H1 (cell line): ENCODE measurements at regions not wholly inside any gene's neighbourhood (a gene's known extent, or its start where the extent isn't known, plus 50 kb on each side); places are given as distances from the start of the nearest gene placed in this dataset.

Experiments used
- CTCF ChIA-PET: fragments of 300-600 bp; sonication (Branson Sonifier 250); formaldehyde crosslinking; loops from one replicate; lab custom pipeline; 2021; ENCODE audit not compliant: partially characterized antibody; lab: Charles Lee
- POLR2A ChIA-PET: fragments of 300-600 bp; sonication (Branson Sonifier 250); formaldehyde crosslinking; loops from one replicate; lab custom pipeline; 2021; ENCODE audit warnings: inconsistent platforms; ENCODE audit not compliant: partially characterized antibody; lab: Charles Lee
- DNase-seq, 2 experiments: peaks; one replicate each; pipeline versions ENCODE4 v3.0.0 to v3.0.0-alpha.2; 2010 to 2022; ENCODE audit warnings: low spot score in 2 of 2, low read depth in 1 of 2, mixed read lengths in 1 of 2
- FAIRE-seq: peaks from 2 replicates; lab custom pipeline; 2011; peaks lifted over from hg19 to GRCh38; lab: Jason Lieb, UNC
- H2AFZ ChIP-seq: 2 replicates; pipeline ENCODE4 v1.8.1; 2012; ENCODE audit warnings: low read length, inconsistent platforms
- H2AK5ac ChIP-seq: 2 replicates; pipeline ENCODE4 v1.6.1; 2013; ENCODE audit warnings: low read depth, low read length
- H2BK120ac ChIP-seq: replicated peaks from 2 replicates; pipeline ENCODE3; 2013; ENCODE audit warnings: low read depth, low read length, inconsistent platforms
- H2BK12ac ChIP-seq: 2 replicates; pipeline ENCODE4 v1.6.1; 2013; ENCODE audit warnings: low read depth, low read length
- H2BK15ac ChIP-seq: 2 replicates; pipeline ENCODE4 v1.6.1; 2013; ENCODE audit warnings: low read length
- H2BK20ac ChIP-seq: 2 replicates; pipeline ENCODE4 v1.6.1; 2013; ENCODE audit warnings: low read length
- H2BK5ac ChIP-seq: 2 replicates; pipeline ENCODE4 v1.6.1; 2013; ENCODE audit warnings: low read depth, low read length
- H3K14ac ChIP-seq: 2 replicates; pipeline ENCODE4 v1.6.1; 2013; ENCODE audit warnings: inconsistent platforms; ENCODE audit not compliant: insufficient read length
- H3K18ac ChIP-seq: 2 replicates; pipeline ENCODE4 v1.6.1; 2013; ENCODE audit warnings: low read length; ENCODE audit errors: extremely low read depth
- H3K23ac ChIP-seq: 2 replicates; pipeline ENCODE4 v1.6.1; 2013; ENCODE audit warnings: inconsistent platforms; ENCODE audit not compliant: insufficient read length
- H3K23me2 ChIP-seq: 2 replicates; pipeline ENCODE4 v1.6.1; 2013; ENCODE audit warnings: low read depth, low read length
- H3K27ac ChIP-seq: 2 replicates; pipeline ENCODE4 v1.6.1; 2011; ENCODE audit warnings: low read depth, low read length, inconsistent platforms
- H3K27me3 ChIP-seq, 4 experiments: replicated peaks in 1 of 4; 1 replicate in 1 of 4; 2 replicates in 3 of 4; pipeline versions ENCODE4 v1.6.1 to v1.8.1; 2011 to 2013; ENCODE audit warnings: low read length in 3 of 4, mild to moderate bottlenecking in 3 of 4, inconsistent platforms in 2 of 4, mixed read lengths in 2 of 4, moderate library complexity in 1 of 4; ENCODE audit not compliant: control insufficient read depth in 3 of 4, insufficient read depth in 3 of 4; ENCODE audit errors: extremely low read depth in 1 of 4
- H3K36me3 ChIP-seq, 4 experiments: 2 replicates each; pipeline versions ENCODE4 v1.6.1 to v1.8.1; 2011 to 2013; ENCODE audit warnings: mild to moderate bottlenecking in 4 of 4, low read length in 3 of 4, moderate library complexity in 2 of 4, control low read depth in 1 of 4, inconsistent platforms in 1 of 4; ENCODE audit not compliant: insufficient read depth in 4 of 4, control insufficient read depth in 2 of 4
- H3K4ac ChIP-seq: replicated peaks from 2 replicates; pipeline ENCODE3; 2013; ENCODE audit warnings: low read length, low read depth, mixed read lengths, inconsistent platforms; ENCODE audit not compliant: insufficient read length
- H3K4me1 ChIP-seq, 4 experiments: replicated peaks in 1 of 4; 1 replicate in 1 of 4; 2 replicates in 3 of 4; pipeline versions ENCODE4 v1.6.1 to v1.8.1; 2011 to 2013; ENCODE audit warnings: low read length in 3 of 4, inconsistent platforms in 2 of 4, mixed read lengths in 1 of 4; ENCODE audit not compliant: insufficient read depth in 4 of 4, control insufficient read depth in 3 of 4
- H3K4me2 ChIP-seq, 2 experiments: 2 replicates each; pipeline versions ENCODE4 v1.6.1 to v1.8.1; 2011 to 2013; ENCODE audit warnings: low read depth in 2 of 2, low read length in 2 of 2, control low read depth in 1 of 2, inconsistent platforms in 1 of 2, mild to moderate bottlenecking in 1 of 2; ENCODE audit not compliant: insufficient read depth in 1 of 2
- H3K4me3 ChIP-seq, 4 experiments: fragments of 200-600, 300-600 bp in 1 of 4; sonication (generic), shearing (Covaris generic), sonication (Bioruptor Twin) in 1 of 4; 2 replicates each; pipeline versions ENCODE4 v1.5.1 to v1.8.1; 2011 to 2016; ENCODE audit warnings: low read length in 4 of 4, low read depth in 3 of 4, control low read depth in 2 of 4, inconsistent platforms in 2 of 4, mild to moderate bottlenecking in 2 of 4, mixed read lengths in 1 of 4, moderate library complexity in 1 of 4; ENCODE audit not compliant: insufficient read depth in 2 of 4; ENCODE audit errors: extremely low read depth in 1 of 4
- H3K56ac ChIP-seq: replicated peaks from 2 replicates; pipeline ENCODE3; 2013; ENCODE audit warnings: low read depth, mild to moderate bottlenecking, mixed read lengths, low read length, inconsistent platforms; ENCODE audit not compliant: insufficient read length
- H3K79me1 ChIP-seq: 2 replicates; pipeline ENCODE4 v1.6.1; 2013; ENCODE audit warnings: low read depth, low read length, control low read depth
- H3K79me2 ChIP-seq, 2 experiments: 2 replicates each; pipeline versions ENCODE4 v1.6.1 to v1.8.1; 2012 to 2013; ENCODE audit warnings: low read length in 2 of 2, mild to moderate bottlenecking in 2 of 2, inconsistent platforms in 1 of 2; ENCODE audit not compliant: insufficient read depth in 2 of 2, control insufficient read depth in 1 of 2
- H3K9ac ChIP-seq, 4 experiments: replicated peaks in 1 of 4; 1 replicate in 1 of 4; 2 replicates in 3 of 4; pipeline versions ENCODE4 v1.6.1 to v1.8.1; 2011 to 2013; ENCODE audit warnings: low read depth in 3 of 4, low read length in 3 of 4, control low read depth in 2 of 4, mild to moderate bottlenecking in 2 of 4, moderate library complexity in 2 of 4, inconsistent platforms in 1 of 4; ENCODE audit errors: extremely low read depth in 1 of 4
- H3K9me3 ChIP-seq, 2 experiments: 2 replicates each; pipeline versions ENCODE4 v1.6.1 to v1.8.1; 2012 to 2013; ENCODE audit warnings: mild to moderate bottlenecking in 2 of 2, moderate library complexity in 2 of 2, control low read depth in 1 of 2, inconsistent platforms in 1 of 2, low read depth in 1 of 2, low read length in 1 of 2, mixed read lengths in 1 of 2; ENCODE audit not compliant: insufficient read depth in 2 of 2
- H4K20me1 ChIP-seq, 2 experiments: replicated peaks in 1 of 2; 2 replicates each; pipeline versions ENCODE3 to v1.8.1; 2011 to 2013; ENCODE audit warnings: inconsistent platforms in 2 of 2, low read length in 2 of 2, mild to moderate bottlenecking in 1 of 2; ENCODE audit not compliant: insufficient read depth in 2 of 2, control insufficient read depth in 1 of 2
- H4K5ac ChIP-seq: 2 replicates; pipeline ENCODE4 v1.6.1; 2013; ENCODE audit warnings: low read length, low read depth, mixed read lengths, inconsistent platforms; ENCODE audit not compliant: insufficient read length
- H4K8ac ChIP-seq: 2 replicates; pipeline ENCODE4 v1.8.0; 2013; ENCODE audit warnings: mild to moderate bottlenecking, moderate library complexity, low read length, inconsistent platforms; ENCODE audit not compliant: insufficient read depth; ENCODE audit errors: extremely low read depth
- H4K91ac ChIP-seq: replicated peaks from 2 replicates; pipeline ENCODE3; 2013; ENCODE audit warnings: low read length, mixed read lengths, inconsistent platforms; ENCODE audit not compliant: insufficient read length
- BACH1 ChIP-seq: IDR thresholded peaks from 2 replicates; pipeline ENCODE4 v1.6.1; 2012; ENCODE audit warnings: low read length, improper control_type of control experiment
- WGBS, 2 experiments: shearing (Covaris generic) in 1 of 2; methylation state at CpG; one replicate each; pipeline versions ENCODE4 v1.1.6 to v1.1.7; 2013 to 2015; ENCODE audit warnings: low lambda C conversion rate in 2 of 2, mixed read lengths in 2 of 2, inconsistent platforms in 1 of 2, low coverage in 1 of 2, missing lambda C conversion rate in 1 of 2; ENCODE audit not compliant: insufficient replicate concordance in 2 of 2, insufficient coverage in 1 of 2, insufficient read length in 1 of 2; ENCODE audit errors: extremely low coverage in 1 of 2, missing lambda C conversion rate in 1 of 2; 5-methylcytosine and 5-hydroxymethylcytosine counted together

GRCh38 chr6:163672710-163673109 is 258.2 kb downstream of the QKI start:
- H3K27me3 ChIP-seq: no peaks in the 10 kb centered on the region
- no peaks in the 10 kb centered on the region for H3K4me1 ChIP-seq
- WGBS, 2 experiments: 92% methylated on average over 3 of the region's 3 CpGs; no CpG with 5 or more reads in 1 of the 2 experiments
- no peak for DNase-seq
- no peak overlapping the region for H2BK15ac ChIP-seq
- no peak for FAIRE-seq
- ChIA-PET POLR2A (no interaction called here), CTCF (interaction anchor here (0.6 to 1.4 kb wide), 4 partner anchors 8 to 152 kb away, joined by 3 to 4 read pairs (median 4); no protein-coding TSS in a partner anchor)
- H3K36me3 ChIP-seq: no peaks in the 10 kb centered on the region
- H2BK5ac ChIP-seq: no peak overlapping the region
- H3K14ac ChIP-seq: no peak overlapping the region
- H3K23ac ChIP-seq: no peak overlapping the region
- H4K91ac ChIP-seq: no peak overlapping the region
- H3K4me3 ChIP-seq: no peak overlapping the region
- H3K4me2 ChIP-seq: no peak overlapping the region
- no peaks in the 10 kb centered on the region for H3K79me2 ChIP-seq
- no peak overlapping the region for H4K5ac ChIP-seq
- H3K56ac ChIP-seq: no peak overlapping the region
- no peaks in the 10 kb centered on the region for H3K79me1 ChIP-seq
- H2BK20ac ChIP-seq: no peak overlapping the region
- no peaks in the 10 kb centered on the region; a peak in 2 of 4 replicates for H3K9me3 ChIP-seq
- H2AK5ac ChIP-seq: no peak overlapping the region
- H3K27ac ChIP-seq: no peak overlapping the region
- no peak overlapping the region for H4K8ac ChIP-seq
- no peak overlapping the region for H3K4ac ChIP-seq
- no peak overlapping the region for H3K9ac ChIP-seq
- no peak overlapping the region for H2BK12ac ChIP-seq
- no peaks in the 10 kb centered on the region for H4K20me1 ChIP-seq
- H3K23me2 ChIP-seq: no peaks in the 10 kb centered on the region; the same call in 1 of the 2 replicates
- H3K18ac ChIP-seq: no peak overlapping the region
- no peak overlapping the region for H2AFZ ChIP-seq
- no peak overlapping the region for H2BK120ac ChIP-seq
- TF ChIP-seq BACH1: no peak
